NCI-H446 (cell line): ENCODE measurements at regions not wholly inside any gene's neighbourhood (a gene's known extent, or its start where the extent isn't known, plus 50 kb on each side); places are given as distances from the start of the nearest gene placed in this dataset.
A peak's percentile ranks its signal among the peaks of the same experiment; 100 is the strongest.
"Not testable (repeated sequence)": the region's sequence is repeated elsewhere in the genome, so short reads cannot be mapped to it uniquely, and the experiment has no call there.

Experiments
- DNase-seq, 2 experiments: peaks; one replicate each; lab custom pipeline; 2025; lab: John Stamatoyannopoulos, UW

GRCh38 chr11:88061111-88061510 is 114.1 kb downstream of the RAB38 start:
- no peak for DNase-seq

GRCh38 chr11:88059326-88059725 is 115.9 kb downstream of the RAB38 start:
- no peak for DNase-seq

GRCh38 chr11:88051396-88051795 is 123.8 kb downstream of the RAB38 start:
- no peak for DNase-seq

GRCh38 chr11:88050247-88050646 is 125.0 kb downstream of the RAB38 start:
- no peak for DNase-seq

- not testable (repeated sequence) for DNase-seq
Measured at GRCh38 chr11:88045288-88045687, 130.0 kb downstream of the RAB38 start.

- DNase-seq: not testable (repeated sequence)
Measured at GRCh38 chr11:88044658-88045057, 130.6 kb downstream of the RAB38 start.

- DNase-seq: no peak
Measured at GRCh38 chr11:88043149-88043548, 132.1 kb downstream of the RAB38 start.

- no peak for DNase-seq
Measured at GRCh38 chr11:88042647-88043046, 132.6 kb downstream of the RAB38 start.

GRCh38 chr11:88042238-88042637 is 133.0 kb downstream of the RAB38 start:
- no peak for DNase-seq

GRCh38 chr11:88041679-88042078 is 133.6 kb downstream of the RAB38 start:
- DNase-seq: no peak

GRCh38 chr11:88040148-88040496 is 135.1 kb downstream of the RAB38 start:
- DNase-seq: no peak

GRCh38 chr11:88039476-88040147 is 135.6 kb downstream of the RAB38 start:
- DNase-seq: no peak

GRCh38 chr11:88038063-88038462 is 137.2 kb downstream of the RAB38 start:
- DNase-seq: no peak

- DNase-seq: no peak
Measured at GRCh38 chr11:88036701-88037100, 138.5 kb downstream of the RAB38 start.

- no peak for DNase-seq
Measured at GRCh38 chr11:88035271-88035670, 140.0 kb downstream of the RAB38 start.

- DNase-seq: no peak
Measured at GRCh38 chr11:88017666-88018065, 157.6 kb downstream of the RAB38 start.

- DNase-seq: peak; percentile 60 to 78
Measured at GRCh38 chr11:88016392-88017170, 158.7 kb downstream of the RAB38 start.

GRCh38 chr11:88015170-88015569 is 160.1 kb downstream of the RAB38 start:
- DNase-seq: no peak

- DNase-seq: no peak
Measured at GRCh38 chr11:88013508-88014065, 161.7 kb downstream of the RAB38 start.

GRCh38 chr11:88012456-88012855 is 162.8 kb downstream of the RAB38 start:
- DNase-seq: no peak

GRCh38 chr11:87976009-87976408 is 199.2 kb downstream of the RAB38 start:
- DNase-seq: no peak

GRCh38 chr11:87974797-87975196 is 200.4 kb downstream of the RAB38 start:
- DNase-seq: no peak

GRCh38 chr11:87972133-87972532 is 203.1 kb downstream of the RAB38 start:
- no peak for DNase-seq
